Embryonic facial prominence (tissue), 1 donor: ENCODE measurements at regions not wholly inside any gene's neighbourhood (a gene's known extent, or its start where the extent isn't known, plus 50 kb on each side); places are given as distances from the start of the nearest gene placed in this dataset.

Source experiments
- DNase-seq: peaks from one replicate; pipeline ENCODE4 v3.0.0-alpha.2; 2016; ENCODE audit errors: extremely low spot score

GRCh38 chr7:46675456-46675855 is 754.4 kb upstream of the IGFBP3 start:
- DNase-seq, result no peak

- no peak for DNase-seq
Measured at GRCh38 chr7:46672861-46673260, 751.8 kb upstream of the IGFBP3 start.

- no peak for DNase-seq
Measured at GRCh38 chr7:46671108-46671769, 750.2 kb upstream of the IGFBP3 start.

GRCh38 chr7:46669028-46669427 is 748.0 kb upstream of the IGFBP3 start:
- no peak for DNase-seq

GRCh38 chr7:46664453-46664852 is 743.4 kb upstream of the IGFBP3 start:
- DNase-seq, result no peak

GRCh38 chr7:46663025-46663424 is 742.0 kb upstream of the IGFBP3 start:
- DNase-seq, result no peak

GRCh38 chr7:46661431-46661830 is 740.4 kb upstream of the IGFBP3 start:
- no peak for DNase-seq

GRCh38 chr7:46660402-46660980 is 739.4 kb upstream of the IGFBP3 start:
- no peak for DNase-seq

- no peak for DNase-seq
Measured at GRCh38 chr7:46658281-46658680, 737.2 kb upstream of the IGFBP3 start.

GRCh38 chr7:46654546-46655443 is 733.7 kb upstream of the IGFBP3 start:
- no peak for DNase-seq

GRCh38 chr7:46653848-46654247 is 732.8 kb upstream of the IGFBP3 start:
- DNase-seq, result no peak

- no peak for DNase-seq
Measured at GRCh38 chr7:46652317-46652716, 731.2 kb upstream of the IGFBP3 start.

- no peak for DNase-seq
Measured at GRCh38 chr7:46651561-46652088, 730.6 kb upstream of the IGFBP3 start.

- DNase-seq, result no peak
Measured at GRCh38 chr7:46651070-46651469, 730.0 kb upstream of the IGFBP3 start.

- no peak for DNase-seq
Measured at GRCh38 chr7:46649876-46650275, 728.8 kb upstream of the IGFBP3 start.

GRCh38 chr7:46637793-46638735 is 717.0 kb upstream of the IGFBP3 start:
- no peak for DNase-seq

GRCh38 chr7:46636022-46636421 is 715.0 kb upstream of the IGFBP3 start:
- no peak for DNase-seq

GRCh38 chr7:46633630-46634240 is 712.7 kb upstream of the IGFBP3 start:
- no peak for DNase-seq

GRCh38 chr7:46633200-46633599 is 712.1 kb upstream of the IGFBP3 start:
- DNase-seq, result no peak

- no peak for DNase-seq
Measured at GRCh38 chr7:46630031-46630430, 709.0 kb upstream of the IGFBP3 start.

- no peak for DNase-seq
Measured at GRCh38 chr7:46628389-46628788, 707.3 kb upstream of the IGFBP3 start.
